COLO668 (cell line): ENCODE measurements at regions not wholly inside any gene's neighbourhood (a gene's known extent, or its start where the extent isn't known, plus 50 kb on each side); places are given as distances from the start of the nearest gene placed in this dataset.

Experiments used
- DNase-seq: peaks from one replicate; lab custom pipeline; 2025; ENCODE audit not compliant: unreplicated experiment; lab: John Stamatoyannopoulos, UW

DNA sequence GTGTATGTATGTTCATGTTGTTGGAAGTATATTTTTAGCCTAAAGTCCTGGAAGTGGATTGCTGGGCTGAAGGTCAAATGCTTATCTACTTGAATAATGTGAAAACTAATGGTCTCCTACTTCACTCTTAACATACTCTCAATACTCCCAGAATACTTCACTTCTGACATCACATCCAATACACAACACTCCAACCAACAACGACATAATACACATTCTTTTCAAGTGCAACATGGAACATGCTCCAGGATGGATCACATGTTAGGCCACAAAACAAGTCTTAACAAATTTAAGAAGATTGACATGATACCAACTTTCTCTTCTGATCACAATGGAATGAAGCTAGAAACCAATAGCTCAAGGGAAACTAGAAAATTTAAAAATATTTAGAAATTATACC lies 126.9 kb upstream of the ADCY1 start:
- no peak for DNase-seq

DNA sequence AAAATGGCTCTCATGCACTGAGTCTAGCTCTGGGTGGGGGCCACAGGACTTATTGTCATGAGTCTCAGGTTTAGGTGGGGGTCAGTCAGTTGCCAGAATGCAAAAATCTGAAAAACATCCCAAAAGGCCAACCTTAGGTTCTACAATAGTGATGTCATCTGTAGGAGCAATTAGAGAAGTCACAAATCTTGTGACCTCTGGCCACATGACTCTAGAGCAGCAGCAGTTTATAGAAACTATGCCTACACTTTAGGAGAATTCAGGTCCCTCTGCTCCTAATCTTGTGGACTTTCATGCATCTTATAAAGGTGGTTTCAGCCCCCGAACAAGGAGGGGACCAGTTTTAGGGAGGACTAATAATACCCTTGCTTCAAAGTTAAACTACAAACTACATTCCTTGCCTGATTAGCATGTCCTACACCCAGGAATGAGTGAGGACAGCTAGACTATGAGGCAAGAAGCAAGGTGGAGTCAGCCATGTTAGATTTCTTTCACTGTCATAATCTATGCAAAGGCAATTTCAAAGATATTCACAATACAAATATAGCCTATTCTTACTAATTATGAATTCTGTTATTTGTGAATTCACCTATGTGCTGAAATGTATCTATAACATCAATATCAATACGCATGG lies 123.5 kb upstream of the ADCY1 start:
- DNase-seq: no peak

DNA sequence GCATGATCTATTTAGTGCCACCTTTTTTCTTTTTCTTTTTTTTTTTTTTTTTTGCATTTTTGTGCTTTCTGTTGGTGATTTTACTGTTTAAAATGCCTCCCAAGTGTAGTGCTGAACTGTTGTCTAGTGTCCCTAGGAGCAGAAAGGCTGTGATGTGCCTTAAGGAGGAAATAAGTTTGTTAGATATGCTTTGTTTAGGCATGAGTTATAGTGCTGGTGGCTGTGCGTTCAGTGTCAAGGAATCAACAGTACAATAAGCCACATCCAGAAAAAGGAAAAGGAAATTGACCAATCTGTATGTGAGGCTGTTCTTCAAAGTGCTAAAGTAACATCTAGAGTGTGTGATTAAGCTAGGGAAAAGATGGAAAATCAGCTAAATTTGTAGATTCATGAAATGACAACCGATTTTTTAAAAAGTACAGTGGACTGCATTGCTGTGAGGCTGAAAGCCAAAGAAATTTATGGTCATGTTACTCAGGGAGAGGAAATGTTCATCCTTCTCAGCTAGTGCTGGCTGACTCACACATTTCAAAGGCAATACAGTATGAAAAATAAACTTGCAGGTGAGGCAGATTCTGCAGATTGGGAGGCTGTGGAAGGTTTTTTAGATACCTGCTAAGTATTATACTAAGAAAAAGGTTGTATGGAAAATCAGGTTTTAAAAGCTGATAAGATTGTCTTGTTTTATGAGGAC lies 122.7 kb upstream of the ADCY1 start:
- DNase-seq: no peak

DNA sequence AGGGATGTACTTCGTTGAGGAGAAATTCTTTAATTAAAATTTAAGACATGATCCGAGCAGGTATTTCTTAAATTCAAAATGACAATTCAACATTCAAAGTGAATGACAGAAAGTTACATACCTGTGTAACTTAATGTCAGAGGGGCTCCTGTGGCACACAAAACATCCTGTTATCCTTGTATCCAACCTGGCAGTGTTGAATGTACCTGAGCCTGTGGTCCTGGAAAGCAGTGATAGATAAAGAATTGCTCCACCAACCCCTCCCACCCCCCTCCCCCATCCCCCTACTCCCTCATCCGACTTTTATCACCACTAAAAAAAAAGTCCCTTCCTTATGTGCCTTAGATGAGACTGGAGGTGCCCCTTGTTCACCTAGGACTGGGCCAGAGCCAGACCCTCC lies 119.4 kb upstream of the ADCY1 start:
- DNase-seq: no peak

DNA sequence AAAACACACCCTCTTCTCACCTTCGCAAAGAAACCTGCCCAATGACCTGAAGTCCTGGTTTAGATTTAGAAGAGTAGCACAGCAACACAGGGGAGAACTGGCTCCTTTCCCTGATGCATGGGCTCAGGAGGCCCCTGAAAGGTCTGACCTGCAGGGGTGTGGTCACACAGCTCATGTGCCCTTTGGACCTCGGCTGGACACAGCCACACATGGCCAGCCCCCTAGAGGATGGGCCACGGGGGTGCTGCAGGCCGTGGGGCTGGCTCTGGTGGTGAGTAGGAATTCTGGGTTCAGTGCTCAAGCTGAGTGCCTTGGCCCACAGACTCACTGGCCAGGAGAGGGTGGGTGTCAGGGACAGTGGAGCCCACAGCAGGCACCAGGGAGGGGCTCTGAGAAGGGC lies 118.5 kb upstream of the ADCY1 start:
- no peak for DNase-seq

DNA sequence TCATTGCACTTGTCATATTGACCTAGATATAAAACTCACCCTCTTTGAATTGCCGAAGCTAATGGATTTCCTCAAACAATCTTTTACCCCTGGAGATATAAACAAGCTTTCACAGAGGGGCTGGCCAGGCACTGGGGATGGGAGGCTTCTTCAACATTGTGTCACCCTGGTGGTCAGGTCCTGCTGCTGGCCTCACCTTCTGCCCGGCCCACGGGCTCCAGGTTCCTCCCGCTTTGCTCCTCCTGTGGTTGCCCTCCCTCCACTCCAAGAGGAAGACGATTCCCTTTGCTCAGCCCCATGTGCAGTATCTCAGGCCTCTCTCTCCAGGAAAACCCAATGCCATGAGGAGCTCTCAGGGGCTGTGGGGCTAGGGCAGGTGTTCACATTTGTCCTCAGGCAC lies 118.1 kb upstream of the ADCY1 start:
- no peak for DNase-seq

DNA sequence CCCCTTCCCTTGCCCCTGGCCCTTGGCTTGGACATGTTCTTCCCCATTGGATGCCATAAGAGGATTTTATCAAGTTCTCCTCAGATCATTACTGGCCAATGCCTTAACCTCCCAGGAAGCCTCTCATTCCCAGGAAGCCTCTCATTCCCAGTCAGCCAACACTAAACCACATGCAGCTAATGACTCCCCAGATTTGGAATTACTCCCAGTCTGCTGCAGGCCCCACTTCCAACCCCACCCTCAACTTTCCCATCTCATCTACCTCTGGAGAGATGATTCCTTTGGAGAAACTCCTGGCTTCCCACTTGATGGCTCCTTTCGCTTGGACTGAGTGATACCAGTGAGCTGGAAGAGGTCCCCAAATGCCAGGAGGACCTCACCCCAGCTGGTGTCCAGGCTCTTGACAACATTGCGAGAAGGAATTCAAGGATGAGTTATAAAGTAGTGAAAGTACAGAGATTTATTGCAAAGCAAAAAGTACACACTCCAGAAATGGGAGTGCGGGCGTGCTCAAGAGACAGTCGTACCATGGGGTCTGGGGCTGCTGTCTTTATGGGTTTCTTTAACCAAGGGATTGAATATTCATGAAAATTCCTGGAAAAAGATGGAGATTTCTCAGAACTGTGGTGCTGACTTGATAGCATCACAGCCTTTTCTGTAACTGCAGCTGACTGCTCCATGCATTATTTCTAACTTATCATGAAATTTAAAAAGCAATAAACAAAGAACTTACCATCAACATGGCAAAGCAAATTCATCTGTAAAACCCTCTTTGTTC lies 117.2 kb upstream of the ADCY1 start:
- no peak for DNase-seq

DNA sequence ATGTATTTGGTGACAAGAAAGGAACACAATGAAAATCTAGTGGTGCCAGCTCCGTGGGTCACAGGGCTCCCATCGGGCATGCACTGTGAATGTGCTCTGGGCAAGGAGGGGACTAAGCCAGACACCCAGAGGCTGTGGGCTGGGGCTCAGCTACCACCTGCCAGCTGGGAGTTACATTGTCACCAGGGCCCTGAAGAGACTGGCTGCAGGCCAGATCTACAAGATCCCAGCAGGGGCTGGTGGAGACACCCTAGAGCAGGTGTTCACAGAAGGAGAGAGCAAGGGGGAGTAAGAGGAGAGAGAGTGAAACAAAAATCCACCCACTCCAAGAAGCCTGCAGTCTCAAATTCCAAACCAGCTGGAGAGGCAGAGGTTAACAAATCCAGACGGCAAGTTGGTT lies 116.6 kb upstream of the ADCY1 start:
- peak; percentile 91 for DNase-seq

DNA sequence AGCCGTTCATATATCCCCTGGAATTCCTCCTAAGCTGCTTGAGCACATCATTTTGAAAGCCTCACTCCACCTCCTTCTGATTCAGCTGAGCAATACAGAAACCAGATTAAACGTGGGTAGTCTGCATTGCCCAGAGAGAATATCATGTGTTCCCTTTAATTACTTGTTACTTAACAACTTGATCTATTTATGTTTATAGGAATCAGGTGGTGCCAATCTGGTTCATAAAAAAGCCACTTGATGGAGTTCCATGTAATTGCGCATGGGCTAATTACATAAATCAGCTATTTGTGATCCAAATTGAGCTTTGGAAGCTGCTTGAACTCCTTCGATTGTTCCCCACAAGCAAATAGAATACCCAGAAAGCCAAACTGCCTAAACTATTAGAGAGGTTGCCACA lies 114.7 kb upstream of the ADCY1 start:
- no peak for DNase-seq

DNA sequence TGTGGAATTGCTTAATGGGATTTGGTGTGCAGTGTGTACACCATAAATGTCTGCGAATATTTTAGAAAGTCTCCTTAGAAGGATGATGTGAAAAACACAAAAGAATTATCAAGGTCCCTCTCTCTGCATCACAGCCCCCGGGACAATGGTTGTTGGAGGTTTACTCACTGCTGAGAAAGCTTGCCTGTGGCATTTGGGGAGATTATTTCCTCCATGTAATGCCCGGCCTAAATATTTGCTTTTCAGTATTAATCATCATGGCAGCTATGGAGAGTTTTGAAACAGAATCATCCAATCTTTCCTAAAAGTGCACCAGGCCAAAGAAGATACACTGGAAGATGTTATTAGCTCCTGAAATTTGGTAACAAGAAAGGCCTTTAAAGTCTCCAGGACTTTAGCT lies 113.8 kb upstream of the ADCY1 start:
- no peak for DNase-seq

DNA sequence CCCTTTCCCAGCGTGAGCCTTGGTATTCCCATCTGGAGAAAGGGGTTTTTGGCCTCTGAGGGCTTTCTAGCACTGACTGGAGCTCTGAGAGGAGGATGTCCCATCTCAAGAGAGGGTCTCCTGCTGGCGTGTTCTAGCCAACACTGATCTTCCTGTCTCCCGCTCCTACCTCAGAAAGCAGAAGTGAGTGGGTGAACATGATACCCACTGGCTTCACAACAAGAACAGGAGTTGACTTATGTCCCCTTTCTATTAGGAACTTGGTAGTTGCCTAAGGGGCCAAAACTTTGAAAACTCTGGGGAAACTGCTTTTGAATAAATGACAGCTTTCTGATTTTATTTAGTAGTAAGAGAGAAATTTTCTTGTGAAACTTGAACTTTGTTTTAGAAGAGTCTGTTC lies 113.1 kb upstream of the ADCY1 start:
- no peak for DNase-seq

DNA sequence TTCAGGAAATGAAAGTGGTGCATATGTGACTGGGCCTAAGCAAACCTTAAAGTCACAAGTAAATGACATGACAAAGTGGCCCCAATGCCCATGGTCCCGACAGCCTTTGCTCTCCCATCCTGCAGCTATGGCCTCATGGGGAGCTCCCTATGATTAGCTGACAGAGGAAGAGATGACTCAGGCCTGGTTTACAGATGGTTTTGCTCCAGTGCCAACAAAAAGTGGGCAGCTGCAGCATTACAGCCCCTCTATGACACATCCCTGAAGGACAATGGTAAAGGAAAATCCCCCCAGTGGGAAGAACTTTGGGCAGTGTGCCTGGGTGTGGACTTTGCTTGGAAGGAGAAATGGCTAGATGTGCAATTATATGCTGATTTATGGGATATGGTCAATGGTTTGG lies 105.1 kb upstream of the ADCY1 start:
- DNase-seq: no peak

DNA sequence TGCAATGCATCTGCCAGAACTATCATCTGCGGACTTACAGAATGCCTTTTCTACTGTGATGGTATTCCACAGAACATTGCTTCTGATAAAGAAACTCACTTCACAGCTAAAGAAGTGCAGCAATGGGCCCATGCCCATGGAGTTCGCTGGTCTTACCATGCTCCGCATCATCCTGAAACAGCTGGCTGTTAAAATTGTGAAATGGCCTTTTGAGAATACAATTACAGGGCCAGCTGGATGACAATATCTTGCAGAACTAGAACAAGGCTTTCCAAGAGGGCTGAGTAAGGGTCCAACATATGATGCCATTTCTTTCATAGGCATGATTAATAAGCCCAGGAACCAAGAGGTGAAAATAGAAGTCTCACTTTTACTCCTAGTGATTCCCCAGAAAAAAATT lies 104.1 kb upstream of the ADCY1 start:
- no peak for DNase-seq

DNA sequence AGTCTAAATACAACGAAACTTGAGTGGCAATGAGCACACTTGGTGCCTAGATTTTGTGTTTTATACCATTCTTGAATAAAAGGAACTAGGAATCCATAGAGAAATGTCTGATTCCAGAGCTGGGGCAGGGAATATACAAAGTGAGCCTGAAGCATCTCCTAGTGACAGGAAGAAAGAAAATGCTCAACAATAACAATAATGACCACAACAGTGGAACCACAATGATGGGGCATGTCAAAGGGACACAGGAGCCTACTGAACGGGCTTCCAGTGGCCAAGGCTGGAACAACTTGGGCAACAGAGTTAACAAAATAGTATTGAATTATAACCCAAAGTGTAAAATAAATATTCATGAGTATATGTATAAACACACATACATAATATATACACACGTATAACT lies 94.4 kb upstream of the ADCY1 start:
- no peak for DNase-seq

DNA sequence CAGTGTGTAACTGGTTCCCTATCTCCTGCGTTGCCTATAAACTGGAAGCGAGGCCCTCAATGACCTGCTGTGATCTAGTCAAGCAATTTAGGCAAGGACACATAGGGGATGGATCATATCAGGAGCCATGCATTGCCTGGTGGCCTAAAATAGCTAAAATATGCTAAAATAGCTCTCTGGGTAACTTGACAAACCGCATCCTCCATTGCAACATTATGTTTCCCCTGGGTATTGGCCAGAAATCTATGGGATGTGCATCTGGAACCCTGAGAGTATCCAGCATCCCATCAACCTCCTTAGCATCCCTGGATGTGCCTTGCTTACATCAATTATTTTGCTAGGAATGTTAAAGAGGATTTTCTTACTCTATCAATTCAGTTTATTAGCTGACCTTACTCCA lies 91.7 kb upstream of the ADCY1 start:
- no peak for DNase-seq

DNA sequence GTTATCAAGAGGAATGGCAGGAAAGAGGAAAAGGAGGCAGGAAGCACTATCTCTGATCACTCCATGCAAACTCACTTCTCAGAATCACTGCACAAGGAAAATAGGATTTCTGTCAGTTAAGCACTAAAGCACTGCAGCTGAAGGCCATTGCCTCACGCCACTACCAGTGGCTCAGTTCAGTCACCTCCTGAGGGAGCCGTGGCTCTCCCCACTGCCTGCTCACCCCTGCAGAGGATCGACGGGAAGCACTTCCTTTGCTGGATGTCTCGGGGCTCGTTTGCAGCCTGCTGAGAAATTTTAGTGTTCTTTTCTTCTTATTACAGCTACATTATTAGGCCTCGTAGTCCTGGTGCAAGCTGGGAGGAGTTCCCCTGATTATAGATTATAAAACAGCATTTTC lies 90.1 kb upstream of the ADCY1 start:
- DNase-seq: peak; percentile 42

DNA sequence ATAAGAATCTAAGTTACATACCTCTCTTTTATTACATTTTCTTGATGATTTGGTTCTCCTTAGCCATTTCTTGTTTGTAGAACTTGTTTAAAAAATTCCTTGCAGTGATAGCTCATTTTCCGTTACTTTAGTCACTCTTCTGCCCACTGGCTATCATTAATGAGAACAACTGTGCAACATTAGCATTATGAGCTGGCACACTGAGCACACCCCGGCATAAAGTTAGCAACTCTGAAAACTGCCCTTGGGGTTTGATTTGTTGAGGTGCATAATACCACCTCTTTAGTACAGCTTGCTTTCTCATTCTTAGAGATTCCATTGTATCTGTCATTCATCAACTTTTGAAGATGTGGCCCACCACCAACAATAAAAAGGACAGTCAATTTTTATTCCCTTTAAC lies 87.6 kb upstream of the ADCY1 start:
- no peak for DNase-seq

DNA sequence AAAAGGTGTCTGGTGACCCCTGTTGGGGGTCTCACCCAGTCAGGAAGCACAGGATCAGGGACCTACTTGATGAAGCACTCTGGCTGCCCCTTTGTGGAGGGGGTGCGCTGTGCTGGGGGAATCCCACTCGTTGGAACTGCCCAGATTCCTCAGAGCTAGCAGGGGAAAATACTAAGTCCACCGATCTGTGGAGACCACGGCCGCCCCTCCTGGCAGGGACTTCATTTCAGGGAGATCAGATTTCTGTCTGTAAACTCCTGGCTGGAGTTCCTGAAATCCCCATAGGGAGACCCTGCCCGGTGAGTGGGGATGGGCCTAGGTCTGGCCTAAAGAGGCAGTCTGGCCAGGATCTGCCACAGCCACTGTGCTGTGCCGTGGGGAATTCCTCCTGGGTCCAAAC lies 79.3 kb upstream of the ADCY1 start:
- DNase-seq: no peak

DNA sequence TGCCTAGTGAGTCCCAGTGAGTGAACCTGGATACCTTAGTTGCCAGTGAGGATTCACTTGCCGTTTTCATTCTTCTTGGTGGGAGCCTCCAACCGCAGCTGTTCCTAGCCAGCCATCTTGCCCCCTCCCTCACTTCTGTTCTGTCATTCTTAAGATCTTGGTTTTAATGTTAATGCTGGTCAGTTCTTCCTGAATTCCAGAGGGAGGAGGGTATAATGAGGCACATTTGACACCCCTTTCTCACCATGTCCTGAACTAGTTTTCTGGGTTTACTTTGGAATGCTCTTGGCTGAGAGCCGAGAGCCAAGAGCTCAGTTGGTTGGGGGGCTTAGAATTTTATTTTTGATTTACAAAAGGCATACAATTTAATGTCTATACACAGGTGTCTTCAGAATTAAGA lies 78.5 kb upstream of the ADCY1 start:
- no peak for DNase-seq

DNA sequence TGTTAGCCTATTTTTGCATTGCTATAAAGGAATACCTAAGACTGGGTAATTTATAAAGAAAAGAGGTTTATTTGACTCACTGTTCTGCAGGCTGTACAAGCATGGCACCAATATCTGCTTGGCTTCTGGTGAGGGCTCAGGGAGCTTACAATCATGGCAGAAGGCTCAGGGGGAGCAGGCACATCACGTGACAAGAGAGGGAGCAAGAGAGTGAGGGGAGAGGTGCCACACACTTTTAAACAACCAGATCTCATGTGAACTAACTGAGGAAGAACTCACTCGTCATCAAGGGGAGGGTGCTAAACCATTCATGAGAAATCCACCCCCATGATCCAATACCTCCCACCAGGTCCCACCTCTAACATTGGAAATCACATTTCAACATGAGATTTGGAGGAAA lies 73.9 kb upstream of the ADCY1 start:
- DNase-seq: no peak

DNA sequence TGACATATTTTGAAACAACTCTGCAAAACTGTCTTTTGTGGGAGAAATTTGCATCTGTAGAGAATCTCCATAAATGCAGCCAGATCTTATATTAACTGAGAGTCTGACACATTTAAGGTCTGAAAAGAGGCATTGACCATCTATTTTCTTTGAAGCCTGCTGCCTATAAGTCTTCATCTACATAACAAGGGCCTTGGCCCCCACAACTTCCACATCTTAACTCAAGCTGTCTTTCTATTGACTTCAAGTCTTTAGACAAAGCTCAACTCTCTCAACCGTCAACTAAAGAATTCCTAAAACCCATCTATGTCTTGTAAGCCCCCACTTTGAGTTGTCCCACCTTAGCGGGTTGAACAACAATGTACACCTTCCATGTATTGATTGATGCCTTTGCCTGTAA lies 72.4 kb upstream of the ADCY1 start:
- DNase-seq: no peak

DNA sequence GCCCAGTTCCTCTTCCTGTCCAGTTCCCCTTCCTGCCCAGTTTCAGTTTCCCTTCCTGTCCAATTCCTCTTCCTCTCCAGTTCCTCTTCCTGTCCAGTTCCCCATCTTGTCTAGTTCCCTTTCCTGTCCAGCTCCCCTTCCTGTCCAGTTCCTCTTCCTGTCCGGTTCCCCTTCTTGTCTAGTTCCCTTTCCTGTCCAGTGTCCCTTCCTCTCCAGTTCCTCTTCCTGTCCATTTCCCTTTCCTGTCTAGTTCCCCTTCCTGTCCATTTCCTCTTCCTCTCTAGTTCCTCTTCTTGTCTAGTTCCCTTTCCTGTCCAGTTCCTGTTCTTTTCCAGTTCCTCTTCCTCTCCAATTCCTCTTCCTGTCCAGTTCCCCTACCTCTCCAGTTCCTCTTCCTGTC lies 68.1 kb upstream of the ADCY1 start:
- no peak for DNase-seq

DNA sequence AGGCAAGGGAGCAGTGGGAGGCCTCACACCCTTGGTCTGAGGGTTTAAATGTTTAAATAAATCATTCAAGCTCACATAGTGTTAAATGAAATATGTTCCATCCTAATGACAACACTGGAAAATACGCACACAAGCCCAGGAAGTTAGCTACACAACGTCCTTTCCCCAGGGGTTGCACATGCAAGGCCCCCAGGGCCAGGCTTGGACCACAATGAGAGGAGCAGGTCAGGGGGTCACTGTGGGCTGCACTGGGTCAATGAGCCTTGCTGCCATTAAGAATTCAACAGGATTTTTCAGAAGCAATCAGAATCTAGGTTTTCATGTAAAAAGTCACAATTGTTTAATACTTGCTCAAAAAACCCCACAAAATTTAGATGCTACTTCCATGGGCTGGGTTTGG lies 64.9 kb upstream of the ADCY1 start:
- DNase-seq: no peak
